GM12892 (cell line): ENCODE measurements at regions not wholly inside any gene's neighbourhood (a gene's known extent, or its start where the extent isn't known, plus 50 kb on each side); places are given as distances from the start of the nearest gene placed in this dataset.

Source experiments
- POLR2A ChIP-seq: IDR thresholded peaks from 2 replicates; pipeline ENCODE4 v1.6.1; 2011; ENCODE audit warnings: low read depth, low read length, control low read depth
- POLR2AphosphoS5 ChIP-seq: IDR thresholded peaks from 2 replicates; pipeline ENCODE4 v1.6.1; 2011; ENCODE audit warnings: low read depth, low read length, control low read depth
- TAF1 ChIP-seq: IDR thresholded peaks from 2 replicates; pipeline ENCODE4 v1.6.1; 2011; ENCODE audit warnings: low read depth, mild to moderate bottlenecking, control low read depth, low read length, borderline replicate concordance

DNA sequence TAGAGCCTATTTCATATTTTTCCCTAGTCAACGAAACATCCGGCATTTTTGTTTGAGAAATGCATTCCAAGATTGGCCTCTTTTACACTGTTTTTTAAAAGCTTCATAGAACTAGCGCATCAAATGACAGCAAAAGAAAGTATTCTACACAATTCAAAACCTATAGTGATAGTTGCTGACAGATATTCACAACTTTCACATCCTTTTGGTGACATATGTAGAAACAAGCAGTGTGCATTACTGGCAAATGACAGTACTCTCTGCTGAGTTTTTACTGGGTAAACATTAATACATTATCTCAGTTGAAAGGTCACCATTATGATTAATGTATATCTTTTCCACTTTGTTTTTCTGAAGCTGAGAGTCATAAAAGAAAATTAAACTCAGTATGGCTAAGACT lies 135.4 kb upstream of the RGS18 start:
- TF ChIP-seq POLR2A (no peak), POLR2AphosphoS5 (no peak), TAF1 (no peak)
